GM12864 (cell line): ENCODE measurements at regions not wholly inside any gene's neighbourhood (a gene's known extent, or its start where the extent isn't known, plus 50 kb on each side); places are given as distances from the start of the nearest gene placed in this dataset.
"Not testable (repeated sequence)": the region's sequence is repeated elsewhere in the genome, so short reads cannot be mapped to it uniquely, and the experiment has no call there.

ENCODE experiments used
- DNase-seq: peaks from one replicate; pipeline ENCODE4 v3.0.0-alpha.2; 2011; ENCODE audit warnings: low read depth
- H3K4me3 ChIP-seq: 2 replicates; pipeline ENCODE4 v1.5.1; 2011; ENCODE audit warnings: mild to moderate bottlenecking, low read depth, low read length, control low read depth
- TF ChIP-seq, protein P1 (sequence below): IDR thresholded peaks from 2 replicates; pipeline ENCODE4 v1.5.1; 2011; ENCODE audit warnings: low read depth, mild to moderate bottlenecking, moderate library complexity, low read length, control low read depth, inconsistent platforms; ENCODE audit errors: missing control alignments

DNA sequence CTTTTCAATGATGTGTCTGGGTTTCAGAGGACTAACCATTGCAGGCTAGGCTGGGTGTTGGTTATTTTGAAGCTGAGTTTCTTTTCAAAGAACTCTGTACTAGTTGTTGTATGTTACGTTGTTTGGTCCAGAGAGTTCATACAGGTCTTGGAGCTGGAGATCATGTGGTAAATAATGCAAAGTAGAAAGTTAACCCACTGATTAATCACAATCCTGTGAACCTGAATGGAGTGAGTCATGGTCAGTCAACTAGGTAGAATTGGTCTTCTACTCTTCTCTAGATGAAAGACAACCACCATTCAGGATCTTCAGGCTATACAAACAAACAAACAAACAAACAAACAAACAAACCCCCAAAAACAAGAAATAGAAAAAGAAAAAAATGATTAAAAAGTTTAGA is 388.9 kb upstream of the ACTBL2 start:
- TF ChIP-seq, protein P1, sequence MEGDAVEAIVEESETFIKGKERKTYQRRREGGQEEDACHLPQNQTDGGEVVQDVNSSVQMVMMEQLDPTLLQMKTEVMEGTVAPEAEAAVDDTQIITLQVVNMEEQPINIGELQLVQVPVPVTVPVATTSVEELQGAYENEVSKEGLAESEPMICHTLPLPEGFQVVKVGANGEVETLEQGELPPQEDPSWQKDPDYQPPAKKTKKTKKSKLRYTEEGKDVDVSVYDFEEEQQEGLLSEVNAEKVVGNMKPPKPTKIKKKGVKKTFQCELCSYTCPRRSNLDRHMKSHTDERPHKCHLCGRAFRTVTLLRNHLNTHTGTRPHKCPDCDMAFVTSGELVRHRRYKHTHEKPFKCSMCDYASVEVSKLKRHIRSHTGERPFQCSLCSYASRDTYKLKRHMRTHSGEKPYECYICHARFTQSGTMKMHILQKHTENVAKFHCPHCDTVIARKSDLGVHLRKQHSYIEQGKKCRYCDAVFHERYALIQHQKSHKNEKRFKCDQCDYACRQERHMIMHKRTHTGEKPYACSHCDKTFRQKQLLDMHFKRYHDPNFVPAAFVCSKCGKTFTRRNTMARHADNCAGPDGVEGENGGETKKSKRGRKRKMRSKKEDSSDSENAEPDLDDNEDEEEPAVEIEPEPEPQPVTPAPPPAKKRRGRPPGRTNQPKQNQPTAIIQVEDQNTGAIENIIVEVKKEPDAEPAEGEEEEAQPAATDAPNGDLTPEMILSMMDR: no peak
- DNase-seq: no peak
- H3K4me3 ChIP-seq: no peak overlapping the region

DNA sequence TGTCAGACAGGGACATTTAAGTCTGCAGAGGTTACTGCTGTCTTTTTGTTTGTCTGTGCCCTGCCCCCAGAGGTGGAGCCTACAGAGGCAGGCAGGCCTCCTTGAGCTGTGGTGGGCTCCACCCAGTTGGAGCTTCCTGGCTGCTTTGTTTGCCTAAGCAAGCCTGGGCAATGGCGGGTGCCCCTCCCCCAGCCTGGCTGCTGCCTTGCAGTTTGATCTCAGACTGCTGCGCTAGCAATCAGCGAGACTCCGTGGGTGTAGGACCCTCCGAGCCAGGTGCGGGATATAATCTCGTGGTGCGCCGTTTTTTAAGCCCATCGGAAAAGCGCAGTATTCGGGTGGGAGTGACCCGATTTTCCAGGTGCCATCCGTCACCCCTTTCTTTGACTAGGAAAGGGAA is 387.7 kb upstream of the ACTBL2 start:
- not testable (repeated sequence) for DNase-seq, H3K4me3 ChIP-seq

DNA sequence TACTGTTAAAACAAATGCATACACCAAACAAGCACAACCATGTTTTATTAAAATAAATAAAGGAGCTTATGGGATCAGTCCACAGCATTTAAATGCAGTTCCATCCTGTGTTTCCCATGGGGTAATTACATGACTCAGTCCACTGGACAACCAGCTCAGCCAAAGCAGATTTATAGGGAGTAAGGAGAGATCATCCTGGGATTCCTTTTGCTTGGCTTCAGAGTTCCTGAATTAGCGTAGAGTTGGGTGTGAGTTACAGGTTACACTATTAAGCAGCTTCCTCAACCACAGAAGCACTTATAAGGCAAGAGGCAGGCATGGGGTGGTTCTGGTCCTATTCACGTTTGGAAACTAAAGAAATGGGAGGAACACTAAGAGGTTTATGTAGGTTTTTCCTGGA is 381.1 kb upstream of the ACTBL2 start:
- TF ChIP-seq, protein P1: no peak
- DNase-seq: no peak
- H3K4me3 ChIP-seq: no peak overlapping the region

DNA sequence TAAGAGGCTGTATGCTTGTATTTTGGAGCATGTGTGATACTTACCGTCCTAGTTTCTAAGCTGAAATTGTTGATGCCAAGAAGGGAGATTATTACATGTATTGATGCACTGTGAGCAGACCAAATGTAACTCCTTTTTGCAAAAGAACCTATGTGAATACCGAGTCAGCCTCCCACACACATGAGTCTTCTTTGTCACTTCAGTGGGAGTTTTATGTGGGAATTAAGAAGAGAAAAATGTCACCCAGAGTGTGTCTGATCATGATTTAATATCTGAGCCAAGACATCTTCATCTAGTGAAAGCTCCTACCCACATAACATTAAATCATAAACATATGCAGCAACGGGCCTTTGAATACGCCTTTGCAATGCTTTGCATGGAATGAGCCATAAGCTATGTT is 380.3 kb upstream of the ACTBL2 start:
- TF ChIP-seq, protein P1: no peak
- DNase-seq: no peak

DNA sequence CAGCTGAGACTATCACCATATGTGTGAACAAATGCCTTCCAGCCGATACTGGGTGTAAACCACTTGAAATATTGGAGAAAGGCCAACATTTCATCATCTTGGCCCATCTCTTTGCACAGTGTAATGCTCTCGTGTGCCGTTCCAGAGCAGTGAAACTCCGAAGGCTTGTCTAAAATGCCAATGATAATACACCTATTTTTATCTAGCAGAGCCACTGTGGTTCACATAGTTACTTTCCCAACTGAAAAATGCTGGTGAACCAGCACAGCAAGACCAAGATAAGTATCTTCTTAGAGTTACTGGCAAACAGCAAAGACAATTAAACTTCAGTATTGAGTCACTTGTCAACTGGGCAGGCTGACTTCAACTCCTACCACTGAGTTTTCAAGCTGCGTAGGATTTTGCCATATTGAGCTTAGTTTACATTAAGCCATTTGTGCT is 379.9 kb upstream of the ACTBL2 start:
- no peak overlapping the region for H3K4me3 ChIP-seq
- no peak for DNase-seq
- TF ChIP-seq, protein P1: no peak

More for the DNA sequence above, 380.3 kb upstream of the ACTBL2 start:
- no peak overlapping the region for H3K4me3 ChIP-seq

DNA sequence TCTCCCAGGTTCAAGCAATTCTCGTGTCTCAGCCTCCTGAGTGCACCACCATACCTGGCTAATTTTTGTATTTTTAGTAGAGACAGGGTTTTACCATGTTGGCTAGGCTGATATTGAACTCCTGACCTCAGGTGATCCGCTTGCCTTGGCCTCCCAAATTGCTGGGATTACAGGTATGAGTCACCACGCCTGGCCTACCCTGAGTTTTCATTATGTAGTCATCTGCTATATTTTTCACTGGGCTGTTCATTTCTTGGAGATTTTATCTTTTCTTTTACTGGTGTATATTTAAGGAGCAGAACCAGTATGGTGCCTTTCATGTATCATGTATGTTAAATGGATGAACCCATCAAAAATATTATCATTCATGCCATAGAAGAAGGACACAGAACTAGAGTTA is 377.0 kb upstream of the ACTBL2 start:
- TF ChIP-seq, protein P1: no peak
- H3K4me3 ChIP-seq: no peak overlapping the region
- DNase-seq: no peak

DNA sequence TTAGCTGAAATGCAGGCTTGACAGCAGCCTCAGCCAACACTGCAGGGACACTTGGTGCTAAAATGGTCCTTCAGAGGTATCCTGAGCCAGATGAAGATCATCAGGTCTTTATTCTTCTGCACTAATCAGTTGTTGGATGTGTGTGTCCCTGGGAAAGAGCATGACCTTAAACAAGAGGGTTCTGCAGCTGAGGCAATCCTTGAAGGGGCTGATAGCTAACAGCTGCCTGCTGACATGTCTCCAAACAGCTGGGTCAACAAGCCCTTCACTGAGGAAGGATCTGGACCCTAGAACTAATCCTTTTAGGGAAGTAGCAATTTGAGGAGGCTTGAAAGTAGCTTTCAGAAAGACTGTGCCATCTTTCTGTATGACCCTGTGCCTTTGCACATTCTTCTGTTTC is 376.3 kb upstream of the ACTBL2 start:
- H3K4me3 ChIP-seq: no peak overlapping the region
- TF ChIP-seq, protein P1: no peak
- DNase-seq: no peak

DNA sequence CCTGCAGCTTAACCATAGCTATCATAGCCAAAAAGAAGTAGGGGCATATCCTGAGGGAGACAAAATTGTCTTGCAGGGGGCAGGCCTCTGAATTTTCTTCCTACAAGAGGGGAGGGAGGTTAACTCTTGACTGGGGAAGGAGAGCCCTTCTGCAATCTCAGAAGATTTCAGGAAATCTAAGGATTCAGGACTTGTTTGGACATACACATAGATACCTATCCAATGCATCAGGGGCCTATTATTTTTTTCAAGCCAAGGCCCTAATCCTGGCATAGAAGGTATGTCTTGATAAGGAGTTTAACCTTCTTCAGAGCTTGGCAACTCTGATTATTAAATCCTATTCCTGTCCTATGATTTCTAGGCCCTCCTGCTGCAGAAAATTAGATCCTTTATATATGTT is 375.1 kb upstream of the ACTBL2 start:
- DNase-seq: no peak
- TF ChIP-seq, protein P1: no peak
- H3K4me3 ChIP-seq: no peak overlapping the region
